A673 (cell line): ENCODE measurements at regions not wholly inside any gene's neighbourhood (a gene's known extent, or its start where the extent isn't known, plus 50 kb on each side); places are given as distances from the start of the nearest gene placed in this dataset.

Experiments used
- BruUV-seq: library from RNA; stranded (reverse); fragments of 400-500 nt; replicated peaks from 2 replicates; lab custom pipeline; 2021; lab: Mats Ljungman, UMichigan
- CTCF ChIA-PET: fragments of 300-600 bp; sonication (Branson Sonifier 250); formaldehyde crosslinking; loops from one replicate; lab custom pipeline; 2022; ENCODE audit warnings: antibody characterized with exemption; lab: Charles Lee
- POLR2A ChIA-PET: fragments of 300-600 bp; sonication (Branson Sonifier 250); formaldehyde crosslinking; loops from one replicate; lab custom pipeline; 2022; ENCODE audit warnings: antibody characterized with exemption; ENCODE audit not compliant: low non-redundant PET; lab: Charles Lee
- DNase-seq: peaks from one replicate; pipeline ENCODE4 v3.0.0-alpha.2; 2015; ENCODE audit warnings: low spot score
- H3K27ac ChIP-seq: fragments of 200-600 bp; sonication (generic); 2 replicates; pipeline ENCODE4 v1.5.1; 2016; ENCODE audit warnings: mixed run types, low read depth, mild to moderate bottlenecking, mixed read lengths, antibody characterized with exemption, low read length; ENCODE audit not compliant: poor library complexity, severe bottlenecking
- H3K27me3 ChIP-seq: fragments of 200-600 bp; sonication (generic); replicated peaks from 2 replicates; pipeline ENCODE4 v1.6.1; 2017; ENCODE audit warnings: mixed run types, low read depth, mild to moderate bottlenecking, mixed read lengths, antibody characterized with exemption, low read length; ENCODE audit not compliant: insufficient read depth, poor library complexity
- H3K36me3 ChIP-seq: fragments of 200-600 bp; sonication (generic); 2 replicates; pipeline ENCODE4 v1.6.1; 2016; ENCODE audit warnings: mixed run types, mild to moderate bottlenecking, mixed read lengths, antibody characterized with exemption, low read length; ENCODE audit not compliant: insufficient read depth, poor library complexity, severe bottlenecking
- H3K4me1 ChIP-seq: fragments of 200-600 bp; sonication (generic); 2 replicates; pipeline ENCODE4 v1.6.1; 2017; ENCODE audit warnings: mixed run types, mild to moderate bottlenecking, mixed read lengths, antibody characterized with exemption, low read length; ENCODE audit not compliant: insufficient read depth, poor library complexity, severe bottlenecking
- H3K4me3 ChIP-seq: fragments of 200-600 bp; sonication (generic); 2 replicates; pipeline ENCODE4 v1.5.1; 2016; ENCODE audit warnings: low read depth, mixed run types, mild to moderate bottlenecking, mixed read lengths, low read length; ENCODE audit not compliant: poor library complexity, severe bottlenecking
- H3K9me3 ChIP-seq: fragments of 200-600 bp; sonication (generic); 2 replicates; pipeline ENCODE4 v1.6.1; 2016; ENCODE audit warnings: mixed run types, low read depth, mild to moderate bottlenecking, mixed read lengths, antibody characterized with exemption, low read length; ENCODE audit not compliant: poor library complexity, severe bottlenecking
- EZH2 ChIP-seq: fragments of 200-600 bp; sonication (generic); IDR thresholded peaks from 2 replicates; pipeline ENCODE4 v1.6.1; 2017; ENCODE audit warnings: borderline replicate concordance, low read depth, mild to moderate bottlenecking, mixed read lengths, antibody characterized with exemption, low read length; ENCODE audit not compliant: poor library complexity, severe bottlenecking
- intact Hi-C: fragments of 100-400 bp; cut with micrococcal nuclease; formaldehyde crosslinking; loops from one replicate; pipeline ENCODE4 v1.10.0; 2022; ENCODE audit not compliant: unreplicated experiment
- TF ChIP-seq, protein P1 (sequence below): fragments of 300-800, 200-600 bp; sonication (generic); conservative IDR thresholded peaks from 2 replicates; pipeline ENCODE4 v1.5.1; 2017; ENCODE audit warnings: low read depth, mild to moderate bottlenecking, antibody characterized with exemption, low read length, moderate library complexity, mixed read lengths

DNA sequence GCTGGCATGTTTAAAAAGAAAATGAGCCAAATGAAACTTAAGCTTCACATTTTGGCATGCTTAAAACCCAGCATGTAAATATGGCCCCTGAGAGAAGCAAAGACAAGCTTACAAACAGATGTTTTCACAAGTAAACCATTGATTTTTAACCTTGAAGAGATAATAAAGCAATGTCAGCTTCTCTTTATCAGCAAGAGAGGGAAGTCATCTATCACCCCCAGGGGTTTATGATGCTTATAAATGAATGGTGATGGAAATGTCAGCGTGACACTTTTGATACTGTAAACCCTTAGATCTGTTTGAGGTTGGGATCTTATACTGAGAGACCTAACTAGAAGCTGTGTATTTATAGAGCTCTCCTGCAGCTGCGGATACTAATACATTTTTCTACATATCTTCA lies 471.3 kb downstream of the PLA2G4A start:
- Histone ChIP-seq H3K4me3 (no peak overlapping the region), H3K36me3 (no peaks in the 10 kb centered on the region), H3K27me3 (no peaks in the 10 kb centered on the region), H3K9me3 (no peaks in the 10 kb centered on the region), H3K4me1 (no peaks in the 10 kb centered on the region), H3K27ac (no peak overlapping the region)
- no peak for DNase-seq
- TF ChIP-seq, protein P1, sequence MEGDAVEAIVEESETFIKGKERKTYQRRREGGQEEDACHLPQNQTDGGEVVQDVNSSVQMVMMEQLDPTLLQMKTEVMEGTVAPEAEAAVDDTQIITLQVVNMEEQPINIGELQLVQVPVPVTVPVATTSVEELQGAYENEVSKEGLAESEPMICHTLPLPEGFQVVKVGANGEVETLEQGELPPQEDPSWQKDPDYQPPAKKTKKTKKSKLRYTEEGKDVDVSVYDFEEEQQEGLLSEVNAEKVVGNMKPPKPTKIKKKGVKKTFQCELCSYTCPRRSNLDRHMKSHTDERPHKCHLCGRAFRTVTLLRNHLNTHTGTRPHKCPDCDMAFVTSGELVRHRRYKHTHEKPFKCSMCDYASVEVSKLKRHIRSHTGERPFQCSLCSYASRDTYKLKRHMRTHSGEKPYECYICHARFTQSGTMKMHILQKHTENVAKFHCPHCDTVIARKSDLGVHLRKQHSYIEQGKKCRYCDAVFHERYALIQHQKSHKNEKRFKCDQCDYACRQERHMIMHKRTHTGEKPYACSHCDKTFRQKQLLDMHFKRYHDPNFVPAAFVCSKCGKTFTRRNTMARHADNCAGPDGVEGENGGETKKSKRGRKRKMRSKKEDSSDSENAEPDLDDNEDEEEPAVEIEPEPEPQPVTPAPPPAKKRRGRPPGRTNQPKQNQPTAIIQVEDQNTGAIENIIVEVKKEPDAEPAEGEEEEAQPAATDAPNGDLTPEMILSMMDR, result no peak
- no peak for TF ChIP-seq EZH2
- intact Hi-C loops, result no loop called here
- ChIA-PET CTCF (no interaction called here), POLR2A (no interaction called here)
- BruUV-seq, result no TSS peak

DNA sequence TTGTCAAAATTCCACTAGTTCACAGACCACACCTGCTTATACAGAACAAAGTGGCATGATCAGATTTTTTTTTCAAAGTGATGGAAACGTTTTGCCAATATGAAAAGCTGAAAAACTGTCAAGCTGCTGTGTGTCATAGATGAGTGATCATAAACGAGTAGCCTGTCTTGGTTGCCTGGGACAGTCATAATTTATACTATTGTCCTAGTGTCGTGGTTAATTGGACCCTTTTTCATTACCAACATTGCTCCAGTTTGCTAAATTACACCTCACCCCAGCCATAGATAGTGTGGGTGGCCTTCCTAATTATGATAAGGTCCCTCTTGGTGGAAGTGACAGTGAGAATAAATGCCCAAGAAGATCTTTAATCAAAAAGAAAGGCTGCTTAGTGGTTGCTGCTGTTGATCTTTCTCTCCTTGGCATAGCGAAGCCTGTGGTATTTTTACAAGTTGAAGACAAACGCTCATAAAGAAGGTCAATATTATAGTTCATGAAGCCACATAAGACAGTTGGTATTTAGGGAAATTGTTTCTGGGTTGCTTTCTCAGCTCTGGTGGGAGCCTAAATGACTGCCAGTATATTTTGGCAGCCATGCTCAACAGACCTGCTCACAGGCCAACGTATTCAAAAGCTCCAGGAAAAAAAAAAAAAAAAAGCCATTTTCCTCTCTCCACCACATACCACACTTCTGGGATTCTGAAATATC lies 478.1 kb downstream of the PLA2G4A start:
- DNase-seq, result no peak
- H3K9me3 ChIP-seq, result no peaks in the 10 kb centered on the region
- H3K36me3 ChIP-seq, result no peaks in the 10 kb centered on the region
- CTCF ChIA-PET, result no interaction called here
- intact Hi-C loops, result no loop called here
- no peak overlapping the region for H3K27ac ChIP-seq
- H3K4me1 ChIP-seq, result no peaks in the 10 kb centered on the region
- BruUV-seq, result no TSS peak
- TF ChIP-seq EZH2, result no peak
- POLR2A ChIA-PET, result no interaction called here
- H3K27me3 ChIP-seq, result no peaks in the 10 kb centered on the region
- H3K4me3 ChIP-seq, result no peak overlapping the region

DNA sequence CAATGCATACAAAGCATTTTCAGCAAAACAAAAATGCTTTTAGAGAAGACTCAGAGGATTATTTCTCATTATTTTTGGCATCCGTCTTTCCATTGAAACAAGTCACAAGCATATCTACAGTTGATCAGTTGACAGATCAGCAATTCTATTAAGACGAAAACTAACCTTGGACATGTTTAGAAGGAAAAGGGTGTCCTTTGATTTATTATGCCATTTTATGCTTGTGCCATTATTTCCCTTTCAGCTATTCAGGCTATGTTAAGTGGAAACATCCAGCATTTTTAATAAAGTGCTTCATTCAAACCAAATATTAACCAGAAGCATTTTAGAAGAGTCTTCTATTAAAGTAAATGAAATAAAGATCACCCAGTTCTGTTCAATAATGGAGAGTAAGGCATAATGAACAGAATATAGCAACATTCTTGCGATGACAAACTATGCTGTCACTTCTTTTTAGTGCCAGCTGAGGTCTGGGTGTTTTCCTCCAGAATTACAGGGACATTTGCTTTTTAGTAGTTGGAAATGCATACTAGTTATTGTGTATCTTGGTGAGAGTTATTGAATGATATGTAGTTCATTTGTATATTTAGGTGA lies 481.4 kb downstream of the PLA2G4A start:
- no peaks in the 10 kb centered on the region for H3K4me1 ChIP-seq
- no TSS peak for BruUV-seq
- no peak for DNase-seq
- no peaks in the 10 kb centered on the region for H3K27me3 ChIP-seq
- CTCF ChIA-PET, result no interaction called here
- intact Hi-C loops, result no loop called here
- no peaks in the 10 kb centered on the region for H3K36me3 ChIP-seq
- POLR2A ChIA-PET, result no interaction called here
- no peaks in the 10 kb centered on the region for H3K9me3 ChIP-seq
- H3K27ac ChIP-seq, result no peak overlapping the region
- no peak overlapping the region for H3K4me3 ChIP-seq
- TF ChIP-seq EZH2, result no peak
- TF ChIP-seq, protein P1, result no peak
